HG02678 (cell line): ENCODE measurements at regions not wholly inside any gene's neighbourhood (a gene's known extent, or its start where the extent isn't known, plus 50 kb on each side); places are given as distances from the start of the nearest gene placed in this dataset.
"Not testable (repeated sequence)": the region's sequence is repeated elsewhere in the genome, so short reads cannot be mapped to it uniquely, and the experiment has no call there.

Source experiments
- ATAC-seq: cut with Tn5 transposase; IDR thresholded peaks from one replicate; pipeline ENCODE4 v1.9.1; 2021; ENCODE audit warnings: mild to moderate bottlenecking, moderate library complexity; ENCODE audit not compliant: unreplicated experiment

- ATAC-seq, result no peak
Observed at GRCh38 chr6:50899306-50899870, 80.7 kb downstream of the TFAP2B start.

DNA sequence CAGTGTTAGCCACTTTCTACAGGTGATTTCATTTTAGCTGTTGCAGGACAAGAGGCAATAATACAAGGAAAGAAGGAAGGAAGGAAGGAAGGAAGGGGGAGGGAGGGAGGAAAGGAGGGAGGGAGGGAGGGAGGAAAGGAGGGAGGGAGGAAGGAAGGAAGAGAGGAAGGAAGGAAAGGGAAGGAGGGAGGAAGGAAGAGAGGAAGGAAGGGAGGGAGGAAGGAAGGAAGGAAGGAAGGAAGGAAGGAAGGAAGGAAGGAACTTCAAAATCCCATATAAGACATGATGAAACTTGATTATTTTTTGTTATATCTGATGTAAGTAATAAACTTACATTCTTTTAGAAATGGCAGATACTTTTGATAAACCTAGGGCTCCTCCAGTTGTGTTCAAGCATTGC is 83.6 kb downstream of the TFAP2B start:
- ATAC-seq, result no peak

GRCh38 chr6:50905297-50905696 is 86.6 kb downstream of the TFAP2B start:
- no peak for ATAC-seq

- ATAC-seq, result no peak
Observed at GRCh38 chr6:50907565-50907964, 88.9 kb downstream of the TFAP2B start.

GRCh38 chr6:50913105-50913770 is 94.6 kb downstream of the TFAP2B start:
- no peak for ATAC-seq

- ATAC-seq, result not testable (repeated sequence)
Observed at GRCh38 chr6:50921378-50921777, 102.7 kb downstream of the TFAP2B start.

DNA sequence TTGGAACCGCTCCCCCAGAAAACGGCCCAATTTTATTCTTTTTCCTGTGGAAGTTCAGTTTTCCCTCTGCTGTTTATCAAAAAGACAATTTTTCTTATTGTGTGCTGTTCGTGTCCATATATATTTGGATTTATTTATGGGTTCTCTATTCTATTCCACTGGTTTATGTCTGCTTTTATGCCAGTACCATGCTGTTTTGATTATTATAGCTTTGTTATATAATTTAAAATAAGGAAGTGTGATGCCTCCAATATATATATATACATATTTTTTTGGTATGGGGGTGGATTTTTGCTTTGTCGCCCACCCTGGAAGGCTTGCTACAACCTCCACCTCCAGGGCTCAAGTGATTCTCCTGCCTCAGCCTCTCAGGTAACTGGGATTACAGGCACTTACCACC is 103.3 kb downstream of the TFAP2B start:
- no peak for ATAC-seq

- ATAC-seq, result no peak
Observed at GRCh38 chr6:50922579-50923525, 104.2 kb downstream of the TFAP2B start.

DNA sequence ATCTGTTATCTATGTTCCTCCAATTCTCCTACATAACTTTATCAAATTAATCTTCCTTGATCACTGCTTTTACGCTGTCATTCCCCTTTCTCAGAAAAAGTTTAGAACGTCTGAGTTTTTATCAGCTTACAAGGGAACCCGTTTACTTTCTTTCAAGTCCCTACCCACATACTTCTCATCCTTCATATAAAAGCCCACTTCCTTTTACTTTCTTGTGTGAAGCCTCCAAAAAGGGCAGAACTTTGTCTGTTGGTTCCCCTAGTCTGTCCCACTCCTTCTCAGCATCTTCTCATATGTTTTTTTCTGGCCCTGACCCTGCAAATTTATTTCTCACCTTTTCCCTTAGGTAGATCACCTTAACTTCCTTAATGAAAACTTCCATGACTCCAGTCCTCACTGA is 106.1 kb downstream of the TFAP2B start:
- ATAC-seq, result no peak

DNA sequence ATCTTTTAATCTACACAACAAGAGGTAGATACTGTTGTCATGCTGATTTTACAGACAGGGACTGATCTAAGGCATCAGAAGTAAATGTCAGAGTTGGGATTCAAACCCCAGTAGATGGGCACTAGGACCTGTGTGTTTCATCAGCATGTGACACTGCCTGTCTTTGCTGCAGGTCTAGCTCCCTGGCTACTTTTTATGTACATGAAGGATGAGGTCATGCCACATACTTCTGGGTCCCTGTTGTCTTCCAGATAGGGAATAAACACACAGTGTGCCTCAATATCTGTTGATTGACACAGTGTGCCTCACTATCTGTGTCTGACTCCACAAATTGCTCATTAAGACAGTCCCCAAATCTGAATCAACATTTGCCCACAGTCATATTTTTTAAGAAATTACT is 106.9 kb downstream of the TFAP2B start:
- ATAC-seq, result no peak

DNA sequence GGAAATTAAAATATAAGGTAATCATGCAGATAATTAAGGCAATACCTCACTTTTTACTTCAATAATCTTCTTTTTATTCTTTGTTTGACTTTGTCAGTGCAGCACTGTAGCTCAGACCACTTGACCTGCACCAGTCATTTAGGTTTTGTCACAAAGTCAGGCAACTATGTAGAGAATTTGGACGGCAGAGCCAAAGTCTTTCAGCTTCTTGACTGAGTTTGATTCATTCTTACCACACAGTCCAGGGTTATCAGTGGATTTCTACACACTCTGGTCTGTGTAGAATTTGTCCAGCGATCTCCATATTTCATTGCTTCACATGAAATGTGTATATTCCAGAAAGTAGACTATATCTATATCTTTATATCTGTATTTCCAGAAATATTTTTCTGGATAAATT is 107.3 kb downstream of the TFAP2B start:
- ATAC-seq, result no peak

DNA sequence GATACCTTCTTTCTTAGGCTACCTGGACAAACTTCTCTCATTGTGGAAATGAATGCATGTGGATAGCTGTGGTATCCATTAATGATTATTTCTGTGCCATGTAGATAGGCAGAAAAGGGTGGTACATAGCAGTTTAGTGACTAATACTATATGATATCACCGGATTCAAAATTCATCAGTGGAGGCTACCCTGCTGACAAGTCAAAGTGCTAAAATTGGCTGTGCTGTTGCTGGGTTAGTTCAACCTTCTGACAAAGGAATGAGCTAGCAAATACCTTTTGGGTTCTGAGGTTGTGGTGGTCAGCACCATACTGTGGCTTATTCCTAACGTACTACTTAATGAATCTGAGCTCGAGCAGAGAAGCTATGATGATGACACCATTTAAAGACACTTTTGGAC is 109.1 kb downstream of the TFAP2B start:
- ATAC-seq, result no peak

GRCh38 chr6:50929323-50929722 is 110.7 kb downstream of the TFAP2B start:
- ATAC-seq, result no peak

- ATAC-seq, result no peak
Observed at GRCh38 chr6:50935442-50935841, 116.8 kb downstream of the TFAP2B start.

GRCh38 chr6:50936277-50936681 is 117.6 kb downstream of the TFAP2B start:
- no peak for ATAC-seq

- no peak for ATAC-seq
Observed at GRCh38 chr6:50939931-50940330, 121.3 kb downstream of the TFAP2B start.

DNA sequence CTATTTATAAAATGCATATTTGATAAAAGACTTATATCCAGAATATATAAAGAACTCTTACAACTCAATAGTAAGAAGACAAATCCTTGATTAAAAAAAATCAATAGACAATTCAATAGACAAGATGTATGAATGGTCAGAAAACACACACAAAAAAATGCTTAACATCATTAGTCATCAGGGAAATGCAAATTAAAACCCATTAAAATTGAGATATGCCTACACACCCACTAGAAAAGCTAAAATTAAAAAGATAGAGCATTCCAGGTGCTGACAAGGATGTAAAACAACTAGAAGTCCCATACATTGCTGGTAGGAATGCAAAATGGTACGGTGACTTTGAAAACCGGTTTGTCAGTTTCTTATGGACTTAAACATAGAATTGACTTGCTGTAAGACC is 127.1 kb downstream of the TFAP2B start:
- no peak for ATAC-seq

DNA sequence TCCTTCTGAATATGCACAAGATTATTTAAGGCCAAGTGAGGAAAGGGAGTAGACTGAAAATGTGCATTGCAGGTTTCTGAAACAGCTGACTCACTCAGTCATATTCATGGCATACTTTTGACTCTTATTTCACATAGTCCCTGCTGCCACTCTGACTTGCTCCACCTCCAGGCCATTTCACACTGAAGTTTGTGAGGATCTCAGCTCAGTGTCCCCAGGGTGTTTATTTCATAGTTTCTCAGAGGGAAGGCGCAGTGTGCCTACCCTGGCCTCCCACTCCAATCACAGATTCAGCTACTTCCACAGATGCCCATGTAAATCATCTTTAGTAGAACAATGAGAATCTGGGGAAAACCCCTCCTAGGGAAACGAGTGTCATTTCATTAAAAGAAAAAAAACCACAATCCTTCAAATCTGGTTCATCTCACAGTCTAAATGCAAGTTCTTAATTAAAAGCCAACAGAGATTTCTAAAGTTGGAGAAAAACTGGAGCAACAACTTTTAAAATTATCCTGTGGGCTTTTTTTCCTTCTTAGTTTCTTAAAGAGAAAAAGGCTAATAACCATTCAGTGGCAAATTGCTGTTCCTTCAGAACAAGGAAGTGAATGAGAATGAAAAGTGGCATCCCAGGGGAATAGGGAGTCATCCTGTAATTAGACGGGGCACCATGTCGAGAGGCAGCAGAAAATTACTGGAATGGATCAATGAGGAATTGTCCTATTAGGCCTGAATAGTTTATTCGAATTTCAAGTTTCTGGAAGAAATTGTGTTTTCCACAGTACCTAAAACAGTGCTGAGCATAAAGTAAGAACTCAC is 133.6 kb downstream of the TFAP2B start:
- ATAC-seq, result no peak

DNA sequence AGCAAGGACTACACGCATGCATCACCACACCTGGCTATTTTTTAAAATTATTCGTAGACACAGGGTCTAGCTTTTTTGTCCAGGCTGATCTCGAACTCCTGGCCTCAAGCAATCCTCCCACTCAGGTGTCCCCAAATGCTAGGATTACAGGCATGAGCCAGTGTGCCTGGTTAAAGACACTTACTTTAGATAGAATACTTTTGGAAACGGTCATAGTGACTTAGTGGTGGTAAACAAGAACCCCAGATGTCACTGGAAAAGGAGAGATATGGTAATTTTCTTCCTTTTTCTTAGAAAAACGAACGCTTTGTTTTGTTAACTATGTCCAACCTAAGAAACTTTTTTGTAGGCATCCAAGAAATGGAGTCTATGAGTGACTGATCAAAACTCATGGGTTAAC is 137.3 kb downstream of the TFAP2B start:
- no peak for ATAC-seq

DNA sequence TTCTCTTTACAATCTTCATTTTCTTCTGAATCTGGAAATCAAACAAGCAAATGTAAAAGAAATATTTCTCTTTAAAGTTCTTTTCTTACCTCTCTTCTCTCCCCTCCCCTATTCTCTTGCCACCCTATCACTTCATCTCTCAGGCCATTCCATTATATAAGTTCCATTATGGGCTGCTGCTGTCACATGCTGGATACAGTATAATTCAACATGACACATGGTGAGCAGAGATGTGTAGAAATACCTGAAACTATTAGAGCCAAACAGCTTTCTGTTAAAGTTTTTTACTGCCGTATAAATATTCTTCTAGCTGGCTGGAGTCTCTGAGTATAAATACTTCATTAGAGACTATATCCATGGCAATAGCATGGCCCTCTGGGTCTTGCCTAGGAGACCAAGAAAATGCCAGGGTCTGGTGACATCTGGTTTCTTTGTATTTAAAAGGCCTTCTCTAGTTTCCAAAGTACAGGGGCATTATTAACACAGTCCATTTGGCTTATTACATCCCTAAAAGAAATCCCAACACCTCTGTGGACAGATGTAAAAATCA is 139.6 kb downstream of the TFAP2B start:
- no peak for ATAC-seq
